Ishikawa (cell line): ENCODE measurements at regions not wholly inside any gene's neighbourhood (a gene's known extent, or its start where the extent isn't known, plus 50 kb on each side); places are given as distances from the start of the nearest gene placed in this dataset.

Source experiments
- CEBPB ChIP-seq: IDR thresholded peaks from 2 replicates; pipeline ENCODE4 v1.6.1; 2012
- CREB1 ChIP-seq: IDR thresholded peaks from 2 replicates; pipeline ENCODE4 v1.6.1; 2012; ENCODE audit warnings: low read depth
- EGR1 ChIP-seq: IDR thresholded peaks from 2 replicates; pipeline ENCODE4 v1.6.1; 2012
- EP300 ChIP-seq: IDR thresholded peaks from 2 replicates; pipeline ENCODE4 v1.6.1; 2012; ENCODE audit warnings: borderline replicate concordance
- FOXM1 ChIP-seq: IDR thresholded peaks from 2 replicates; pipeline ENCODE4 v1.6.1; 2012; ENCODE audit warnings: low read depth, borderline replicate concordance
- MAX ChIP-seq: IDR thresholded peaks from 2 replicates; pipeline ENCODE4 v1.6.1; 2012
- NFIC ChIP-seq: IDR thresholded peaks from 2 replicates; pipeline ENCODE4 v1.6.1; 2012
- RAD21 ChIP-seq: IDR thresholded peaks from 2 replicates; pipeline ENCODE4 v1.6.1; 2012; ENCODE audit warnings: low read depth
- REST ChIP-seq: IDR thresholded peaks from 2 replicates; pipeline ENCODE4 v1.6.1; 2012; ENCODE audit warnings: low read depth, mild to moderate bottlenecking
- TAF1 ChIP-seq: IDR thresholded peaks from 2 replicates; pipeline ENCODE4 v1.6.1; 2012; ENCODE audit warnings: low read depth, mild to moderate bottlenecking
- TCF12 ChIP-seq: IDR thresholded peaks from 2 replicates; pipeline ENCODE4 v1.6.1; 2012; ENCODE audit warnings: low read depth
- TEAD4 ChIP-seq: IDR thresholded peaks from 2 replicates; pipeline ENCODE4 v1.6.1; 2012
- USF1 ChIP-seq: IDR thresholded peaks from 2 replicates; pipeline ENCODE4 v1.6.1; 2012
- YY1 ChIP-seq: IDR thresholded peaks from 2 replicates; pipeline ENCODE4 v1.6.1; 2012; ENCODE audit warnings: low read depth

- TF ChIP-seq CREB1 (no peak), USF1 (no peak), TAF1 (no peak), YY1 (no peak), REST (no peak), MAX (no peak), TCF12 (no peak), EGR1 (no peak), CEBPB (no peak), NFIC (no peak), FOXM1 (no peak), EP300 (no peak), TEAD4 (no peak), RAD21 (no peak)
Observed at GRCh38 chr6:134517868-134518267, 200.0 kb upstream of the SGK1 start.
